ENCODE measurements at regions not wholly inside any gene's neighbourhood (a gene's known extent, or its start where the extent isn't known, plus 50 kb on each side); places are given as distances from the start of the nearest gene placed in this dataset.
"Not testable (repeated sequence)": the region's sequence is repeated elsewhere in the genome, so short reads cannot be mapped to it uniquely, and the experiment has no call there.

DNA sequence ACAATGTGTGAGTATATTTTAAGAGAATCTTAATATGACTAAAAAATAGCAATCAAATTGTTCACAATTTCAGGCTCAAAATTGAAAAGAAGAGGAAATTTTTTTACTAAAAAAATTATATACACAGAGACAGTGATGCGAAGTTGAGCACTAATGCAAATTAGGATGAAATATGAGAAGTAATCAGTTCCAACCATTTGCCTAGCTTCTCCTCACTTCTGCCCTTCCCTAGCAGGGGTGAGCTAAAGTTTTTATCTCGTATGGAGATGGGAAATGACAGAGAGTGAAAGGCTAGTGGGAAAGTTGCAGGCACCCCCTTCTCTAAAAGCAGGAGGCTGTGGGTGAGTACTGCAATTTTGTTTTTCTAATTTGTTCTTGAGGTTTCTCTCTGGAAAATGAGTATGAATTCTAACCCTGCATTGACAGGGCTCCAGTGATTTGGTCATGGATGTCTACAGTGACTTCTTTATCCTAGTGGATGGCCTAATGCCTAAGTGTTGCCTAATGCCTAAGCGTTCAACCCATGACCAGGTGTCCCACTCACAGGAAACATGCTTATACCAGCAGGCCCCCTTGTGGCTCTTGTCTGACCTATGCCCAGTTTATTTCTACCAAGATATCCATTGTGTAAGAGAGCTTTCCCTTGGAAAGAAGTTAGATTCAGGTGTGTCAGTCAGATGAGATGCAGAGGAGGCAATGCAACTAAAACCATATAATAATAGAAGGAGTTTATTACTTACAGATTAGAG is 78.0 kb upstream of the HNMT start:
- DNase-seq (ENCODE audit: low read depth in 2 of 2), result no peak

DNA sequence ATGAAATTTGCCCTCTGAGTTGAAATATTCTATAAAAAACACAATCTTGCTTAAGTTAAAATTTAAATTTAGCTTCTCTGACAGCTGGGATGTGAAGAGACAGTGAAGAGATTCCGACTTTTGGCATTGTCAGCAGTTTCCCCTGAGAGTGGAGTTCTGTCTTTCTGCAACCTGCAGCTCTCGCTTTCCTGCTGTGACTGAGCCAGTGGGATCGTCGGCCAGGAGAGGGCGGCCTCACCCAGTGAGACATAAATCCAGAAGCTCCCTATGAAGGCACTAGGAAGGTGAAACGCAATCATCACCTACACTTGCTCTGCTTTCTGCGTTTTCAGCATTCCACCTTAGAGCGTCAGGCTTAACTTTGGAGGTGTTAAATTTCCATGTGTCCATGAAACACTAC is 75.4 kb upstream of the HNMT start:
- DNase-seq (ENCODE audit: low read depth in 2 of 2), result no peak

DNA sequence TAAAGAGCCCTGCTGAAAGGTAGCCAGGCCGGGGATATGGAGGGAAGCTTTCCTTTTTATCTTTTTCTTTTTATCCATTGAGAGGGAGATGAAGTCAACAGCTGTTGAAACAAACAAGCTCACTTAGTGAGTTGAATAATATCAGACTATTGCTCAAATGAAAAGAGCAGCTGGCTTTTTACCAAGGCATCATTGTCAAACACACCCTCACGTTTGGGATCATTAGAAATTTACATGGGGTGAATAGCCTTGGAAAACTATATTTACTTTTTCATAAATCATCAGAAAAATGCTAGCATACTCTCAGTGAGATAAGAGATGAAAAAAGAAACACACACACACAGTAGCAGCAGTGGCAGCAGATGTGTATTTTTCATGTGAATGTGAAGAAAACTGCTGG is 71.5 kb upstream of the HNMT start:
- DNase-seq (ENCODE audit: low read depth in 2 of 2), result no peak

- DNase-seq (ENCODE audit: low read depth in 2 of 2), result no peak
Measured at GRCh38 chr2:137893145-137893544, 71.1 kb upstream of the HNMT start.

- DNase-seq (ENCODE audit: low read depth in 2 of 2), result no peak
Measured at GRCh38 chr2:137896467-137896866, 67.8 kb upstream of the HNMT start.

DNA sequence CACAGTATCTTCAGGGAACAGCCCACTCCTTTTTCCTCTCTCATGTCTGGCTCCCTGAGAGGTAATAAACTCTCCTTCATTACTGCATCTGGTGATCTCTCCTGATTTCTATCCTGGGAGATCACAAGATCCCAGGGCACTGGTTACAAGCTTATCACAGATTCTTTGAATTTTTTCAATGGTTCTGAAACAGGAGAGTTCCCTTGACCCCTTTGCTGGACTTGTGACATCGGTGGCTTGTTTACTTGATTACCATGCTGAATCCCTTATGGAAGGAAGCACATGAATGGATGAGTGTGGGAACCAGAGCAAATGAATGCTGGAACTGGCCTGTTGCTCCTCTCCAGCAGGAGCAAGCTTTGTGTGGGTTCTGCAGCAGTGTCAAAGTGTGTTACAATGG is 67.2 kb upstream of the HNMT start:
- DNase-seq (ENCODE audit: low read depth in 2 of 2), result no peak

DNA sequence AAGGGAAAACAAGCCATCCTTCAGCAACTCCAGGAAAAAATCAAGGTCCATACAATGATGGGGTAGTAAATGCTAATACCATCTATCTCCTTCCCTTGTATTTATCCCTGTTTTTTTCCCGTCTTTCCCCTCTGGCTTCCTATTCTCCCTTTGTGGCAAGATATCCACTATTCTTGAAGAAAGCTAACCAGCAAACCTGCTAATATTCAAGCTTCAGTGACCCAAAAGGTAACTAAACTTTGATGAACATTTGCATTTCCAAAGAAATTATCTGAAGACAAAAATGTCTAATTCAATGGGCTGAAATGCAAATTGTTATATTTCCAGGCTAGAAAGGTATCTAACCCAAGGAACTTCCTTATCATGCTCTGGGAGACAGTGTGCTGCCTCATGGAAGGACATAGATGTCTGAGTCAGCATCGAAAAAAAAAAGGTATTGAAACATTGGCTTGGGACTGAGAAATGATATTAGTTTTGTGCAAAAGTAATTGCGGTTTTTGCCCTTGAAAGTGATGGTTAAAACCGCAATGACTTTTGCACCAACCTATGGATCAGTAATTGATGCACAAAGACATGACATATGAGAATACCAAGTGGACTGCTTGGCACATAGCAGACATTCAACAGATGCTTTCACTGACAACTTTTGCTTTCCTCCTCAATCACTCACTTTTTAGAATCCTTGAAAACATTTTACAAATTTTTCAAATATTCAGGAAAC is 63.7 kb upstream of the HNMT start:
- DNase-seq (ENCODE audit: low read depth in 2 of 2), result no peak

DNA sequence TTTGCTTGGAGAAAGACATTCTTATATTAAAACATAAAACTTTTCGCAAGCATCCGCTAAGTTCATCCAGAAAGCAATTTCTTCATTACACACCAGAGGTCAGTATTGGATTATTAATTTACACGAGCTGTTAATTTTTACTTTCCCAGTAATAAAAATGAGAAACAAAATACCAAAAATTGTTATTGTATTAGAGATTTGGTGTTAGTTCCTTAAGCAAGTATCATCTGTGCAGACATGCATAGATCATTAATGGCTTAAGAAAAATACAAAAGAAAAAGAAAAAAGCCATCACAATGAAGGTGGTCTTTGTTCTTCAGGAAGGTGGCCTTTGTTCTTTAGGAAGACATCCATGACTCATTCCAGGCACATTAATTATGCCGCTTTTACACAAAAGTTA is 53.6 kb upstream of the HNMT start:
- DNase-seq (ENCODE audit: low read depth in 2 of 2), result no peak

DNA sequence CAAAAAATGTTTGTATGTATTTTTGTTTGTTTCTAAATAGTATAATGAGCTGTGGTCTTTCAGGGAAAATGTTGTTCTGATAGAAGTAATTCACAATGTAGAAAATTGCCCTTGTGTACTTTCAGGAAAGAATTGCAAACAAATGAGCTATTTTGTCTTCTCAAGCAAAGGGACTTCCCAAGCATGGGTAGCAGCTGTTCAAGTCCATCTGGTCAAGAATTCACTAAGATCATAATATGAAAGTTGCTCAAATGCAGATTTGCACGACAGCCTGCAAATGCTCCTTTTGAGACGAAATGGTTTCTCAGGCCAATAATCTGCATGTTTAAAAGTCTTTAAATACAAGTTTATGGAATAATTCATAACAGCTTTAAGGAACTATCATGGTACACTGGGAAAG is 51.9 kb upstream of the HNMT start:
- DNase-seq (ENCODE audit: low read depth in 2 of 2), result no peak

- DNase-seq (ENCODE audit: low read depth in 2 of 2), result no peak
Measured at GRCh38 chr2:137913169-137913568, 51.1 kb upstream of the HNMT start.

DNA sequence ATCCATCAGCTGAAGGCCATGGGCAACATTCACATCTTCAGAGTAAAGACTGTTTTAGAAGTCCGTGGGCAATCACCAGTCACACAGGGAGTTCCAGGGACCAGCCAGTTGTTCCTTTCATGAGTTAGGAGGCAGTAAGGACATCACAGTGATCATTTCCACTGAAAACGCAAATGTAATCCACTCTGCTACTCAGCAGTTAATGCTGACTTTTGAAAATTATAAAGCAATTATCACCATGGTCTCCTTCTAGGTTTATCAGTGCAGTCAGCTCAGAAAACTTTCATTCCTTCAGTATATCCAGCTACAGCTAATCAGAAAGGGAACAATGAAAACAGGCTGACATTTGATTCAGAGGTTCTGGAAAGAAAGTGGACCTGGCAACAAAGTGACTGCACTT is 50.6 kb upstream of the HNMT start:
- DNase-seq (ENCODE audit: low read depth in 2 of 2), result not testable (repeated sequence)

All from activated CD4-positive, alpha-beta T cell treated with anti-CD3 and anti-CD28 coated beads for 24 hours (primary cell).